ENCODE measurements at regions not wholly inside any gene's neighbourhood (a gene's known extent, or its start where the extent isn't known, plus 50 kb on each side); places are given as distances from the start of the nearest gene placed in this dataset.

- Histone ChIP-seq H3K9me3 (peaks cover 6% of the 10 kb centered on the region), H3K36me3 (ENCODE audit: low read depth) (no peaks in the 10 kb centered on the region), H3K4me3 (no peak overlapping the region), H3K4me1 (ENCODE audit: low read depth) (no peaks in the 10 kb centered on the region)
- intact Hi-C loops (cut with DNase I, micrococcal nuclease), result no loop called here
- TF ChIP-seq CTCF (IDR thresholded peaks at IDR 0.05), result no peak
- DNase-seq (no peak), ATAC-seq (no peak)
Observed at GRCh38 chr7:125357676-125358455, 428.2 kb upstream of the POT1 start.

GRCh38 chr7:125355899-125356298 lies 426.3 kb upstream of the POT1 start:
- no peak for ATAC-seq
- intact Hi-C loops (cut with DNase I, micrococcal nuclease), result no loop called here
- Histone ChIP-seq H3K4me1 (ENCODE audit: low read depth) (no peaks in the 10 kb centered on the region), H3K36me3 (ENCODE audit: low read depth) (no peaks in the 10 kb centered on the region), H3K4me3 (no peak overlapping the region), H3K9me3 (no peaks in the 10 kb centered on the region)
- TF ChIP-seq CTCF (IDR thresholded peaks at IDR 0.05), result no peak
- DNase-seq, result peak in 1 of 3 donors; percentile 1

- ATAC-seq (no peak), DNase-seq (no peak)
- TF ChIP-seq CTCF (IDR thresholded peaks at IDR 0.05), result no peak
- peaks cover 7% of the 10 kb centered on the region for H3K9me3 ChIP-seq
- no peaks in the 10 kb centered on the region for H3K36me3 ChIP-seq (ENCODE audit: low read depth)
- intact Hi-C loops (cut with DNase I, micrococcal nuclease), result no loop called here
- H3K4me3 ChIP-seq, result no peak overlapping the region
- no peaks in the 10 kb centered on the region for H3K4me1 ChIP-seq (ENCODE audit: low read depth)
Observed at GRCh38 chr7:125347269-125347668, 417.6 kb upstream of the POT1 start.

- no peak for TF ChIP-seq CTCF (IDR thresholded peaks at IDR 0.05)
- Histone ChIP-seq H3K36me3 (ENCODE audit: low read depth) (no peaks in the 10 kb centered on the region), H3K4me3 (no peak overlapping the region), H3K4me1 (ENCODE audit: low read depth) (no peaks in the 10 kb centered on the region), H3K9me3 (peaks cover 4% of the 10 kb centered on the region)
- no peak for ATAC-seq
- intact Hi-C loops (cut with DNase I, micrococcal nuclease), result no loop called here
- DNase-seq, result no peak
Observed at GRCh38 chr7:125338110-125338509, 408.5 kb upstream of the POT1 start.

GRCh38 chr7:125336326-125336725 lies 406.7 kb upstream of the POT1 start:
- Histone ChIP-seq H3K4me1 (ENCODE audit: low read depth) (no peaks in the 10 kb centered on the region), H3K9me3 (peaks cover 12% of the 10 kb centered on the region), H3K36me3 (ENCODE audit: low read depth) (no peaks in the 10 kb centered on the region), H3K4me3 (no peak overlapping the region)
- no peak for DNase-seq
- TF ChIP-seq CTCF (IDR thresholded peaks at IDR 0.05), result no peak
- ATAC-seq, result no peak
- intact Hi-C loops (cut with DNase I, micrococcal nuclease), result no loop called here

Measured in mucosa of descending colon (tissue), 3 donors.